BE2C (cell line): ENCODE measurements at regions not wholly inside any gene's neighbourhood (a gene's known extent, or its start where the extent isn't known, plus 50 kb on each side); places are given as distances from the start of the nearest gene placed in this dataset.

Experiments used
- DNase-seq: peaks from one replicate; pipeline ENCODE4 v3.0.0-alpha.2; 2020
- H3K27me3 ChIP-seq: fragments of 250-450 bp; sonication (Bioruptor Pico); 2 replicates; pipeline ENCODE4 v1.5.1; 2020; ENCODE audit warnings: mild to moderate bottlenecking
- H3K36me3 ChIP-seq: fragments of 250-450 bp; sonication (Bioruptor Pico); 2 replicates; pipeline ENCODE4 v1.5.1; 2020; ENCODE audit warnings: mild to moderate bottlenecking
- H3K4me1 ChIP-seq: fragments of 250-450 bp; sonication (Bioruptor Pico); 2 replicates; pipeline ENCODE4 v1.5.1; 2020
- H3K4me3 ChIP-seq: 2 replicates; pipeline ENCODE4 v1.5.1; 2011; ENCODE audit warnings: low read depth, low read length
- H3K9me3 ChIP-seq: fragments of 250-450 bp; sonication (Bioruptor Pico); 2 replicates; pipeline ENCODE4 v1.5.1; 2020
- CTCF ChIP-seq: IDR thresholded peaks from 2 replicates; pipeline ENCODE4 v1.5.1; 2012; ENCODE audit warnings: mild to moderate bottlenecking, low read depth, low read length

DNA sequence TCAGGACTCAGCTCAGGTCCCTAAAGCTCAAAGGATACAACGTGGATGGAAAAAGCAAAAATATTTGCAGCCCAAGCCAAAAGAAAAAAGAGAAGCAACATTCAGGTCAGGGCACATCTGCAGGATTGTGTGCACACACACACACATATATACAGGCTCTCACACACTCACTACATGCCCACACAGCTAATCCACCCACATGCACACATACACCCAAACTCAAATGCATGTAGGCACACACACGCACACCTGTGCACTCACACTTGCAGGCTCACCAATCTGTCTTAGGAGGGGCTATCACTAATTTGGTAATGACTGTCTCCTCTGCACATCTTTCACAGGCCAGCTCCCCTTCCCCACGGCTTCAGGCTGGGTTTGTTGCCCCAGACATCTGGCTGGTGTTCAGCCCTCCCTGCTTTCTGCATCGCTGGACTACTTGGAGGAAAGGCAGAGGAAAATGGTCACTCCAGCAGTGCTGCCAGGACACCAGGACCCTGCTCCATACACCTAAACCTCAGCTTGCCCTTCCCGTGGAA, 103.6 kb upstream of the DRD2 start:
- H3K36me3 ChIP-seq, result no peaks in the 10 kb centered on the region
- H3K4me3 ChIP-seq, result no peak overlapping the region
- no peak for TF ChIP-seq CTCF
- peaks cover 42% of the 10 kb centered on the region for H3K4me1 ChIP-seq
- H3K27me3 ChIP-seq, result no peaks in the 10 kb centered on the region
- DNase-seq, result no peak
- no peaks in the 10 kb centered on the region for H3K9me3 ChIP-seq

DNA sequence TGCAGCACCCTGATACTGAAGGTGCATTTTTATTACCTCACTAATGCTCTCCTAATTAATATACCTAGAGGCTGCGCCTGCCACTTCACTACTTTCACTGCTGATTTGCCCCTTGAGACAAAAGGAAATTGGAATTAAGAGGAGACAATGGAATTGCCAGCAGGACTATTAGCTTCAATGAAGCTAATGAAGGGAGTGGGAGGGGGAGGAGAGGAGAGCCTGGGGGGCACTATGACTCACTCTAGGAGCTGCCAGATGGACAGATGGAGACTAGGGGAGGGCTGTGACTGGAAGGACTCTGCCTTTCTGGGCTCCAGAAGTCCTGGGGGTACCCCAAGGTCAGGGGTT, 102.8 kb upstream of the DRD2 start:
- no peak for TF ChIP-seq CTCF
- peak; percentile 66 for DNase-seq
- no peaks in the 10 kb centered on the region for H3K27me3 ChIP-seq
- no peak overlapping the region for H3K4me3 ChIP-seq
- no peaks in the 10 kb centered on the region for H3K36me3 ChIP-seq
- H3K9me3 ChIP-seq, result no peaks in the 10 kb centered on the region
- H3K4me1 ChIP-seq, result peaks cover 42% of the 10 kb centered on the region

- TF ChIP-seq CTCF, result no peak
- H3K9me3 ChIP-seq, result no peaks in the 10 kb centered on the region
- no peak overlapping the region for H3K4me3 ChIP-seq
- H3K27me3 ChIP-seq, result no peaks in the 10 kb centered on the region
- no peaks in the 10 kb centered on the region for H3K36me3 ChIP-seq
- H3K4me1 ChIP-seq, result peaks cover 42% of the 10 kb centered on the region
- DNase-seq, result peak; percentile 62
Measured at GRCh38 chr11:113577356-113578032, 102.3 kb upstream of the DRD2 start.

DNA sequence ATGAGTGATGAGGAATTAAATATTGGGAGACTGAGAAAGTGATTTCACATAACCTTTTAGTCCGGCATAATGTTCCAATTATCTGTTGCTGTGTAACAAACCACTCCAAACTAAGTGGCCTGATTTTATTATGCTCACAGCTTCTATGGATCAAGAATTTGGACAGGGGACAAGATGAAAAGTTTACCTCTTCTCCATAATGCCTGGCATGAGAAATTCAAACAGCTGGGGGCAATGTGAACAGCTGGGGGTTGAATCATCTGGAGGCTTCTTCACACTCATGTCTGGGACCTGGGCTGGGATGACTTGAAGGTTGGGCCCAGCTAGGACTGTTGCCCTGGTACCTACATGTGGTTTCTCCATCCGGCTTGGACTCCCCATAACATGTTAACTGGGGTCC, 99.4 kb upstream of the DRD2 start:
- peak; percentile 51 for DNase-seq
- no peaks in the 10 kb centered on the region for H3K36me3 ChIP-seq
- TF ChIP-seq CTCF, result no peak
- H3K27me3 ChIP-seq, result no peaks in the 10 kb centered on the region
- H3K4me1 ChIP-seq, result peaks cover 41% of the 10 kb centered on the region
- H3K4me3 ChIP-seq, result no peak overlapping the region
- no peaks in the 10 kb centered on the region for H3K9me3 ChIP-seq

- H3K9me3 ChIP-seq, result no peaks in the 10 kb centered on the region
- TF ChIP-seq CTCF, result no peak
- peaks cover 37% of the 10 kb centered on the region for H3K4me1 ChIP-seq
- H3K36me3 ChIP-seq, result no peaks in the 10 kb centered on the region
- H3K27me3 ChIP-seq, result no peaks in the 10 kb centered on the region
- H3K4me3 ChIP-seq, result no peak overlapping the region
- peak; percentile 50 for DNase-seq
Measured at GRCh38 chr11:113574171-113574570, 99.0 kb upstream of the DRD2 start.

DNA sequence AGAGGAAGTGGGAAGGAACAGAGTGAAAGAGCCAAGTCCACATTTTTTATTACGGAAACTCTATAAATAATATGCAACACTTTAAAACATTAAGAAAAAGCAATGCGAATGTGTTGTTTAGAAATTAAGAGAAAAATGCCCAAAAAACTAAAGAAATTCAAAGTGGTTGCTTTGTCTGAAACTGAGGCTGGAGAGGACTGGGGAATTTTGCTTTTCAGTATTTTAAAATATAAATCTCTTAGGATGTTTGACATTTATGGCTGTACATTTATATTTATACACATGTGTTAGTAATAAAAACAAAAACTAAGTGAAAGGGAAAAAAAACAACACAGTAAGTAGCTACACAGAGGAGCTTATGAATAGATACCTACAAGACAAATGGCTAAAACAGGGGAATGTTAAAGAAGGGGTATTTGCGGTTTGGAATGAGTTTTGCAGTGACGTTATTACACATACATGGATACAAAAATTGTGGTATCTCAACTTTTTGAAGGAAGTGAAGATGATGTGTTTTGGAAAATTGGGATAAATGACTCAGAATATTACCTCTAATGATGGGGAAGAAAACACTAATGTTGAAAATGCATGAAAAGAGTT, 97.0 kb upstream of the DRD2 start:
- peaks cover 26% of the 10 kb centered on the region for H3K4me1 ChIP-seq
- H3K4me3 ChIP-seq, result no peak overlapping the region
- H3K9me3 ChIP-seq, result no peaks in the 10 kb centered on the region
- H3K36me3 ChIP-seq, result no peaks in the 10 kb centered on the region
- DNase-seq, result no peak
- no peaks in the 10 kb centered on the region for H3K27me3 ChIP-seq
- no peak for TF ChIP-seq CTCF
